Calu3 (cell line): ENCODE measurements at regions not wholly inside any gene's neighbourhood (a gene's known extent, or its start where the extent isn't known, plus 50 kb on each side); places are given as distances from the start of the nearest gene placed in this dataset.

Experiments used
- BruUV-seq: library from RNA; stranded (reverse); fragments of 400-500 nt; replicated peaks from 2 replicates; lab custom pipeline; 2021; lab: Mats Ljungman, UMichigan
- CTCF ChIA-PET: fragments of 300-600 bp; sonication (Branson Sonifier 250); formaldehyde crosslinking; loops from one replicate; lab custom pipeline; 2022; ENCODE audit warnings: antibody characterized with exemption; lab: Charles Lee
- DNase-seq: peaks from one replicate; pipeline ENCODE4 v3.0.0; 2022
- H3K27ac Mint-ChIP-seq: one replicate; pipeline ENCODE4 v1.8.0; 2022; ENCODE audit warnings: mixed read lengths; ENCODE audit not compliant: unreplicated experiment
- H3K27me3 Mint-ChIP-seq: one replicate; pipeline ENCODE4 v1.8.0; 2022; ENCODE audit warnings: mixed read lengths; ENCODE audit not compliant: unreplicated experiment
- H3K36me3 Mint-ChIP-seq: one replicate; pipeline ENCODE4 v1.8.0; 2022; ENCODE audit warnings: mild to moderate bottlenecking, moderate library complexity, mixed read lengths; ENCODE audit not compliant: insufficient read depth, unreplicated experiment
- H3K4me1 Mint-ChIP-seq: one replicate; pipeline ENCODE4 v1.8.0; 2022; ENCODE audit warnings: mild to moderate bottlenecking, low read depth, mixed read lengths; ENCODE audit not compliant: unreplicated experiment
- H3K4me3 Mint-ChIP-seq: one replicate; pipeline ENCODE4 v1.8.0; 2022; ENCODE audit warnings: mild to moderate bottlenecking, low read depth, moderate library complexity, mixed read lengths; ENCODE audit not compliant: unreplicated experiment
- H3K9me3 Mint-ChIP-seq: one replicate; pipeline ENCODE4 v1.8.0; 2022; ENCODE audit warnings: low read depth, mixed read lengths; ENCODE audit not compliant: unreplicated experiment
- intact Hi-C: fragments of 100-400 bp; cut with micrococcal nuclease; formaldehyde crosslinking; loops from one replicate; pipeline ENCODE4 v1.10.0; 2022; ENCODE audit not compliant: unreplicated experiment
- TF ChIP-seq, protein P1 (sequence below): fragments of 200-600 bp; IDR thresholded peaks from one replicate; pipeline ENCODE4 v1.8.0; 2022; ENCODE audit warnings: antibody characterized with exemption; ENCODE audit not compliant: unreplicated experiment

- Mint-ChIP-seq H3K27me3 (no peaks in the 10 kb centered on the region), H3K36me3 (no peaks in the 10 kb centered on the region), H3K4me3 (no peak overlapping the region), H3K9me3 (peaks cover 5% of the 10 kb centered on the region), H3K4me1 (peaks cover 15% of the 10 kb centered on the region), H3K27ac (no peak overlapping the region)
- CTCF ChIA-PET, result interaction anchor here (0.5 to 0.6 kb wide), 2 partner anchors 373 to 526 kb away, joined by 4 to 8 read pairs; no protein-coding TSS in a partner anchor
- TF ChIP-seq, protein P1, sequence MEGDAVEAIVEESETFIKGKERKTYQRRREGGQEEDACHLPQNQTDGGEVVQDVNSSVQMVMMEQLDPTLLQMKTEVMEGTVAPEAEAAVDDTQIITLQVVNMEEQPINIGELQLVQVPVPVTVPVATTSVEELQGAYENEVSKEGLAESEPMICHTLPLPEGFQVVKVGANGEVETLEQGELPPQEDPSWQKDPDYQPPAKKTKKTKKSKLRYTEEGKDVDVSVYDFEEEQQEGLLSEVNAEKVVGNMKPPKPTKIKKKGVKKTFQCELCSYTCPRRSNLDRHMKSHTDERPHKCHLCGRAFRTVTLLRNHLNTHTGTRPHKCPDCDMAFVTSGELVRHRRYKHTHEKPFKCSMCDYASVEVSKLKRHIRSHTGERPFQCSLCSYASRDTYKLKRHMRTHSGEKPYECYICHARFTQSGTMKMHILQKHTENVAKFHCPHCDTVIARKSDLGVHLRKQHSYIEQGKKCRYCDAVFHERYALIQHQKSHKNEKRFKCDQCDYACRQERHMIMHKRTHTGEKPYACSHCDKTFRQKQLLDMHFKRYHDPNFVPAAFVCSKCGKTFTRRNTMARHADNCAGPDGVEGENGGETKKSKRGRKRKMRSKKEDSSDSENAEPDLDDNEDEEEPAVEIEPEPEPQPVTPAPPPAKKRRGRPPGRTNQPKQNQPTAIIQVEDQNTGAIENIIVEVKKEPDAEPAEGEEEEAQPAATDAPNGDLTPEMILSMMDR, result no peak
- intact Hi-C loops, result no loop called here
- no TSS peak for BruUV-seq
- no peak for DNase-seq
Observed at GRCh38 chr7:16967300-16967811, 85.6 kb upstream of the AGR3 start.

GRCh38 chr7:16970732-16971482 is 89.1 kb upstream of the AGR3 start:
- CTCF ChIA-PET, result no interaction called here
- TF ChIP-seq, protein P1, result no peak
- no peak for DNase-seq
- Mint-ChIP-seq H3K4me3 (no peak overlapping the region), H3K27ac (no peak overlapping the region), H3K36me3 (no peaks in the 10 kb centered on the region), H3K4me1 (no peaks in the 10 kb centered on the region), H3K9me3 (no peaks in the 10 kb centered on the region), H3K27me3 (no peaks in the 10 kb centered on the region)
- intact Hi-C loops, result no loop called here
- BruUV-seq, result no TSS peak

- H3K27me3 Mint-ChIP-seq, result no peaks in the 10 kb centered on the region
- H3K9me3 Mint-ChIP-seq, result no peaks in the 10 kb centered on the region
- H3K36me3 Mint-ChIP-seq, result no peaks in the 10 kb centered on the region
- BruUV-seq, result no TSS peak
- TF ChIP-seq, protein P1, result no peak
- H3K4me1 Mint-ChIP-seq, result peaks cover 38% of the 10 kb centered on the region
- H3K27ac Mint-ChIP-seq, result no peak overlapping the region
- CTCF ChIA-PET, result interaction anchor here (0.7 kb wide), 1 partner anchor 50 kb away, joined by 4 read pairs; no protein-coding TSS in a partner anchor
- no peak overlapping the region for H3K4me3 Mint-ChIP-seq
- intact Hi-C loops, result no loop called here
- DNase-seq, result no peak
Observed at GRCh38 chr7:16975712-16976111, 93.9 kb upstream of the AGR3 start.

GRCh38 chr7:16978358-16979244 is 96.8 kb upstream of the AGR3 start:
- Mint-ChIP-seq H3K4me3 (peak overlapping the region; percentile 38), H3K4me1 (peaks cover 56% of the 10 kb centered on the region), H3K9me3 (no peaks in the 10 kb centered on the region), H3K27me3 (no peaks in the 10 kb centered on the region), H3K36me3 (peaks cover 5% of the 10 kb centered on the region), H3K27ac (peak overlapping the region; percentile 66)
- BruUV-seq, result no TSS peak
- TF ChIP-seq, protein P1, result no peak
- DNase-seq, result no peak
- intact Hi-C loops, result loop anchor here (2.0 kb wide), 1 partner anchor 52 kb away; no protein-coding TSS in a partner anchor
- CTCF ChIA-PET, result interaction anchor here (0.6 to 2.3 kb wide), 9 partner anchors 16 to 1052 kb away, joined by 3 to 10 read pairs (median 4); no protein-coding TSS in a partner anchor
